ACC112 (cell line): ENCODE measurements at regions not wholly inside any gene's neighbourhood (a gene's known extent, or its start where the extent isn't known, plus 50 kb on each side); places are given as distances from the start of the nearest gene placed in this dataset.

ENCODE experiments used
- H2AFZ ChIP-seq: fragments of 200-600 bp; sonication (generic); one replicate; pipeline ENCODE4 v1.6.0; 2017; ENCODE audit warnings: antibody characterized with exemption, low read length; ENCODE audit not compliant: unreplicated experiment
- H3K27ac ChIP-seq: fragments of 200-600 bp; sonication (generic); 2 replicates; pipeline ENCODE4 v1.5.1; 2014; ENCODE audit warnings: low read depth, mild to moderate bottlenecking, antibody characterized with exemption, low read length, moderate library complexity
- H3K27me3 ChIP-seq: fragments of 200-600 bp; sonication (generic); 2 replicates; pipeline ENCODE4 v1.6.1; 2014; ENCODE audit warnings: mild to moderate bottlenecking, antibody characterized with exemption, low read length, moderate library complexity, mixed read lengths; ENCODE audit not compliant: insufficient read depth
- H3K36me3 ChIP-seq: fragments of 200-600 bp; sonication (generic); 2 replicates; pipeline ENCODE4 v1.6.1; 2016; ENCODE audit warnings: mild to moderate bottlenecking, antibody characterized with exemption, low read length, moderate library complexity, mixed read lengths; ENCODE audit not compliant: insufficient read depth
- H3K4me1 ChIP-seq: fragments of 200-600 bp; sonication (generic); one replicate; pipeline ENCODE4 v1.6.1; 2016; ENCODE audit warnings: low read length, mixed read lengths; ENCODE audit not compliant: insufficient read depth, unreplicated experiment, control insufficient read depth
- H3K4me3 ChIP-seq: fragments of 200-600 bp; sonication (generic); 2 replicates; pipeline ENCODE4 v1.5.1; 2014; ENCODE audit warnings: mild to moderate bottlenecking, low read depth, low read length
- H3K79me2 ChIP-seq: fragments of 200-600 bp; sonication (generic); one replicate; pipeline ENCODE4 v1.6.0; 2016; ENCODE audit warnings: low read length; ENCODE audit not compliant: control insufficient read depth, unreplicated experiment, insufficient read depth

DNA sequence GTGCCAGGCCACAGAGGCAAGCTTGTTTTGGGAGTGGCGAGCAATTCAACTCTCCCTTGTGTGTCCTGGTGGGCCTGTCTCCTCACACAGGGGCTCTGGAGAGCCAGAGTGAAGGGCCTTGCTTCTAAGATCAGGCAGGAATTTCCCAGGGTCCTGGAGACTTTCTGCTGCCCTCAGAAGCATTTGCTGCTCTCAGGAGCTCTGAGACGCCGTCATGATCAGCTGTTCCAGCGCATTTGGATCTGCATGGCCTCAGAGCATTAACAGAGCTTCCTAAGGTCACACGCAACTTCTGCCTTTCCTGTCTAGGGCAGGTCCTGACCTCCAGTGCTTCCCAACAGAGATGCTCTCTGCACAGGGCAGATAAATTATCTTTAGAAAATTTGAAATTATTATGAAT lies 52.2 kb upstream of the C10orf90 start:
- H3K79me2 ChIP-seq = no peaks in the 10 kb centered on the region
- H3K27ac ChIP-seq = no peak overlapping the region
- no peaks in the 10 kb centered on the region for H3K4me1 ChIP-seq
- no peaks in the 10 kb centered on the region for H3K36me3 ChIP-seq
- peaks cover 26% of the 10 kb centered on the region for H3K27me3 ChIP-seq
- no peak overlapping the region for H2AFZ ChIP-seq
- no peak overlapping the region for H3K4me3 ChIP-seq

- Histone ChIP-seq H3K27ac (no peak overlapping the region), H3K27me3 (peaks cover 21% of the 10 kb centered on the region; the same call in 1 of the 2 replicates), H3K4me1 (no peaks in the 10 kb centered on the region), H3K4me3 (no peak overlapping the region), H3K79me2 (no peaks in the 10 kb centered on the region), H2AFZ (no peak overlapping the region), H3K36me3 (no peaks in the 10 kb centered on the region)
Measured at GRCh38 chr10:126723226-126723625, 52.7 kb upstream of the C10orf90 start.

- H2AFZ ChIP-seq = no peak overlapping the region
- no peaks in the 10 kb centered on the region for H3K36me3 ChIP-seq
- no peaks in the 10 kb centered on the region for H3K4me1 ChIP-seq
- H3K27ac ChIP-seq = no peak overlapping the region
- peaks cover 33% of the 10 kb centered on the region for H3K27me3 ChIP-seq
- no peaks in the 10 kb centered on the region for H3K79me2 ChIP-seq
- no peak overlapping the region for H3K4me3 ChIP-seq
Measured at GRCh38 chr10:126729314-126729870, 58.9 kb upstream of the C10orf90 start.

GRCh38 chr10:126730856-126731609 lies 60.5 kb upstream of the C10orf90 start:
- no peaks in the 10 kb centered on the region for H3K4me1 ChIP-seq
- H3K36me3 ChIP-seq = no peaks in the 10 kb centered on the region
- H3K27ac ChIP-seq = no peak overlapping the region
- no peak overlapping the region for H2AFZ ChIP-seq
- peaks cover 42% of the 10 kb centered on the region for H3K27me3 ChIP-seq
- no peak overlapping the region for H3K4me3 ChIP-seq
- no peaks in the 10 kb centered on the region for H3K79me2 ChIP-seq

DNA sequence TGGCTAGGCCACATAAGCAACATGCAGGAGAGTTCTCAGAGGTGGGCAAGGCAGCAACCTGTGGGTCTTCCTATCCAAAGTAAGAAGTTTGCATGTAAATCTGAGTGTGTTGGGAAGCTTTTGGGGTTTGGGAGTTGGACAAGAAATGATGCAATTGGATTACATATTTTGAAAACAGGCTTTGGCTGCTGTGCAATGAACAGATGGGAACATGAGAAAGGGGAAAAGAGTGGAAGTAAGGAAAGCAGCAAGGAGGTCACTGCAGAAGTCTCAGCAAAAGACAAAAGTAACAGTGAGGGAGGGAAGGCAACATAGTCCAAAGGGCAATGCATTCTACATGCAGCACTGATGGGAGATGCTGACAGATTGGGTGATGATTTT lies 61.1 kb upstream of the C10orf90 start:
- H3K27me3 ChIP-seq = peaks cover 42% of the 10 kb centered on the region
- H3K27ac ChIP-seq = no peak overlapping the region
- no peak overlapping the region for H2AFZ ChIP-seq
- H3K36me3 ChIP-seq = no peaks in the 10 kb centered on the region
- no peaks in the 10 kb centered on the region for H3K79me2 ChIP-seq
- H3K4me1 ChIP-seq = no peaks in the 10 kb centered on the region
- no peak overlapping the region for H3K4me3 ChIP-seq

GRCh38 chr10:126732308-126732707 lies 61.8 kb upstream of the C10orf90 start:
- H2AFZ ChIP-seq = no peak overlapping the region
- peaks cover 42% of the 10 kb centered on the region for H3K27me3 ChIP-seq
- no peaks in the 10 kb centered on the region for H3K79me2 ChIP-seq

DNA sequence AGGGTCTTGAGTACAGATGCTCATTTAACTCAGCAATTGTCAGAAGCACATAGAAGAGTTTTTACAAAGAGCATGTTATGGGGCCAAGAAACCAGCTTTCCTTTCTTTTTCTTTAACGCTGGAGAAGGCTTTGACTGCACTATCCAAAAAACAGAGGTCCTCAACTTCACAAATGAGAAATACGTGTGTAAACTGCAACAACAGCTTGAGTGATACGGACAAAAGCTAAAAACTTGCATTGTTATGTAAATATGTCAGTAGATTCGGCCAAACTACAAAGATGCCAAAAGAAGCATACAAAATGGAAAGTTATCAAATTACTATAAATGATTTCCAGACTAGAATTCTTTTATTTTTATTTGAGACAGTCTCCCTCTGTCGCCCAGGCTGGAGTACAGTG lies 62.4 kb upstream of the C10orf90 start:
- H2AFZ ChIP-seq = no peak overlapping the region
- no peak overlapping the region for H3K27ac ChIP-seq
- no peaks in the 10 kb centered on the region for H3K4me1 ChIP-seq
- no peaks in the 10 kb centered on the region for H3K79me2 ChIP-seq
- peaks cover 42% of the 10 kb centered on the region for H3K27me3 ChIP-seq
- H3K4me3 ChIP-seq = no peak overlapping the region
- H3K36me3 ChIP-seq = no peaks in the 10 kb centered on the region

More at GRCh38 chr10:126732308-126732707, 61.8 kb upstream of the C10orf90 start:
- Histone ChIP-seq H3K27ac (no peak overlapping the region), H3K4me1 (no peaks in the 10 kb centered on the region), H3K4me3 (no peak overlapping the region), H3K36me3 (no peaks in the 10 kb centered on the region)

GRCh38 chr10:126734015-126734414 lies 63.5 kb upstream of the C10orf90 start:
- H3K36me3 ChIP-seq = no peaks in the 10 kb centered on the region
- H3K4me3 ChIP-seq = no peak overlapping the region
- H3K79me2 ChIP-seq = no peaks in the 10 kb centered on the region
- H3K27me3 ChIP-seq = peaks cover 38% of the 10 kb centered on the region
- H3K4me1 ChIP-seq = no peaks in the 10 kb centered on the region
- H3K27ac ChIP-seq = no peak overlapping the region
- H2AFZ ChIP-seq = no peak overlapping the region

GRCh38 chr10:126734967-126735366 lies 64.5 kb upstream of the C10orf90 start:
- no peaks in the 10 kb centered on the region for H3K36me3 ChIP-seq
- peaks cover 34% of the 10 kb centered on the region for H3K27me3 ChIP-seq
- H3K4me3 ChIP-seq = no peak overlapping the region
- no peak overlapping the region for H2AFZ ChIP-seq
- no peaks in the 10 kb centered on the region for H3K79me2 ChIP-seq
- no peaks in the 10 kb centered on the region for H3K4me1 ChIP-seq
- H3K27ac ChIP-seq = no peak overlapping the region

- H3K27ac ChIP-seq = no peak overlapping the region
- H3K4me3 ChIP-seq = no peak overlapping the region
- H2AFZ ChIP-seq = no peak overlapping the region
- no peaks in the 10 kb centered on the region for H3K36me3 ChIP-seq
- no peaks in the 10 kb centered on the region for H3K79me2 ChIP-seq
- H3K4me1 ChIP-seq = no peaks in the 10 kb centered on the region
- H3K27me3 ChIP-seq = peaks cover 37% of the 10 kb centered on the region
Measured at GRCh38 chr10:126736142-126736541, 65.6 kb upstream of the C10orf90 start.

DNA sequence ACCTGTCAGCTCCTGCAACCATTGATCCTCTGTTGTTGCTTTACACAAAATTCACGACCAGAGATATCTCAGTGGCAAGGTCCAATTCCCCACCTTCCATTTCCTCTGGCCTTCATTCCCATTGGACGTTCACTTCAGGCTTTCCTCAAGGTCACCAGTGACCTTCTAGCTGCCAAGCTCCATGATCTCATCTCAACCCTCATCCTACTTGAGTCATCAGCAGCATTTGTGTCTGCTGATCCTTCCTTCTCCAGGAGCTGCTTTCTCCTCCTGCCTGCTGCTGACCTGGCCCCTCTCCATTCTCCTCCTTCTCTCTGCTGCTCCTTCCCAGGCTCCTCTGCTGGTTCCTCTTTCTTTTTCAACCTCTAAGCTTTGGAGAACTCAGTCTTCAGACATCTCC lies 66.2 kb upstream of the C10orf90 start:
- H3K36me3 ChIP-seq = no peaks in the 10 kb centered on the region
- no peaks in the 10 kb centered on the region for H3K4me1 ChIP-seq
- no peaks in the 10 kb centered on the region for H3K79me2 ChIP-seq
- no peak overlapping the region for H3K27ac ChIP-seq
- H3K27me3 ChIP-seq = peaks cover 38% of the 10 kb centered on the region
- no peak overlapping the region for H3K4me3 ChIP-seq
- H2AFZ ChIP-seq = no peak overlapping the region
